ENCODE measurements at regions not wholly inside any gene's neighbourhood (a gene's known extent, or its start where the extent isn't known, plus 50 kb on each side); places are given as distances from the start of the nearest gene placed in this dataset.

DNA sequence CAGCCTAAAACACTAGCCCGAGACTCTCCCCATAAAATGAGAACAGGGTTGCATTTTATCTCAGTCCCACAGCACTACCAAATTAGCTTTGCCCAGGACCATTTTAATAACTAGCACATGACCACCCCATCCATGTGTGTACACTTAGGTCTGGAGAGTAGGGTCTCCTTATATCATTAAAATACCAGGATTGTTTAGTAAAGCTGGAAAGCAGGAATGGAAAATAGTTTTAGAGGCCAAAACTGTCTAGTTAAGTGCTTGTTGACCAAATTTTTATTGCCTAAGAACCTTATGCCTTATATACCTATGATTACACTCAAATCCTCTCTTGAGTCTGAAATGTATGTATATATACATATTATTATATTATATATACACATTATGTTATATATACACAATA lies 608.4 kb downstream of the HDGFL1 start:
- DNase-seq = no peak

- peak in 1 of 2 experiments; percentile 34 for DNase-seq
Observed at GRCh38 chr6:23179994-23180393, 610.6 kb downstream of the HDGFL1 start.

DNA sequence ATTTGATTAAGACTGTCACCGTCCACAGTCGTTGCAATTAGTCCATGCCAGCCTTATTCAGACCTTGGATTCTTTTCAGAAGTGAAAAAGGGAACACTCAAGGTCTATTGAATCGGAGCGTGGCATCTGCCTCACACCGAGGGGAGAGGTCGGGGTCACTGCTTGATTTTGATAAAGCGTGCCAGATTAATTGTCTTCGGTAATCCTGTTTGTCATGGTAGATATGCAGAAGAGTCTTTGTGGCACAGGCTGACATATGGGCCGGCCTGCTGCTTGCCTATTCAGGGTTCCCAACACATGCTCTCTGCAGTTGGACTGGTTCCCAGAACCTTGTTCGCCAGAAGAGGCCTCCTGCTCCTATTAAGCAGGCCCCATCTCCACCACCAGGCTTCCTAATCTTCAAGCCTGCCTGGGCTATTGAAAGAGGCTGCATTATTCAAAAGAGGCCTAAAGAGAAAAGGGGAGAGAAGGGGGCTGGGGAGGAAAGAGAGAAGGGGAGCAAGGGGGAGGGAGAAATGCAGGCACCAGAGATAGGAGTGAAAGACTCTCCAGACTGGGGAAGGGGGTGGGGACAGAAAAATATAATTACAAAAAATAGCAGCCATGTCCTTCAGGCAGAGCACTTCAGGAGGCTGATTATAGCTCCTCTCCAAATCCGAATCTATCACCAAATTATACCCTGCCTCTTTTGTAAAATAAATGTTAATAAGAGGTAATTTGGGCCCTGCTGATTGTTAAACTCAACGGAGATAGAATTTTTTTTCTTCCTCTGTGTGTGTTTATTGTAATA lies 611.3 kb downstream of the HDGFL1 start:
- peak; percentile 99 for DNase-seq

- DNase-seq = peak in 1 of 2 experiments; percentile 39
Observed at GRCh38 chr6:23181356-23182110, 612.2 kb downstream of the HDGFL1 start.

- DNase-seq = no peak
Observed at GRCh38 chr6:23183846-23184245, 614.5 kb downstream of the HDGFL1 start.

- DNase-seq = no peak
Observed at GRCh38 chr6:23184351-23184750, 615.0 kb downstream of the HDGFL1 start.

GRCh38 chr6:23195487-23195886 lies 626.1 kb downstream of the HDGFL1 start:
- DNase-seq = no peak

- no peak for DNase-seq
Observed at GRCh38 chr6:23199541-23199940, 630.2 kb downstream of the HDGFL1 start.

- no peak for DNase-seq
Observed at GRCh38 chr6:23200946-23201345, 631.6 kb downstream of the HDGFL1 start.

- DNase-seq = no peak
Observed at GRCh38 chr6:23202207-23202606, 632.8 kb downstream of the HDGFL1 start.

GRCh38 chr6:23212398-23212797 lies 643.0 kb downstream of the HDGFL1 start:
- no peak for DNase-seq

- no peak for DNase-seq
Observed at GRCh38 chr6:23213193-23213592, 643.8 kb downstream of the HDGFL1 start.

DNA sequence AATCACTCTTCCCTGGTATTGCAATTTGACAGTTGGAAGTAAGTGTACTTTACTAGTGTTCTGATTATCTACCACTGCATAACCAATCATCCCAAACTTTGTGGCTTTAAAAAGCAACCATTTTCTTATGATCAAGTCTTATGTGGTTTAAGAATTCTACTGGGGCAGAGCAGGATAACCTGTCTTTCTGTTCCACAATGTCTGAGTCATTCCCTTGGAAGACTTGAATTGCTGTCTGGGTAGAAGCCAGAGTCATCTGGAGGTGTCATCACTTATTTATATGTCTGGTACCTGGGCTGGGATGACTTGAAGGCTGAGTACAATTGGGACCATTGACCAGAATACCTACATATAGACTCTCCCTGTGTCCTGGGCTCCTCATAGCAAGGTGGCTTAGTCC lies 644.3 kb downstream of the HDGFL1 start:
- DNase-seq = no peak

- DNase-seq = peak in 1 of 2 experiments; percentile 48
Observed at GRCh38 chr6:23218751-23219150, 649.4 kb downstream of the HDGFL1 start.

GRCh38 chr6:23222724-23223123 lies 653.4 kb downstream of the HDGFL1 start:
- no peak for DNase-seq

- no peak for DNase-seq
Observed at GRCh38 chr6:23224540-23224939, 655.2 kb downstream of the HDGFL1 start.

GRCh38 chr6:23228439-23229024 lies 659.2 kb downstream of the HDGFL1 start:
- DNase-seq = no peak

DNA sequence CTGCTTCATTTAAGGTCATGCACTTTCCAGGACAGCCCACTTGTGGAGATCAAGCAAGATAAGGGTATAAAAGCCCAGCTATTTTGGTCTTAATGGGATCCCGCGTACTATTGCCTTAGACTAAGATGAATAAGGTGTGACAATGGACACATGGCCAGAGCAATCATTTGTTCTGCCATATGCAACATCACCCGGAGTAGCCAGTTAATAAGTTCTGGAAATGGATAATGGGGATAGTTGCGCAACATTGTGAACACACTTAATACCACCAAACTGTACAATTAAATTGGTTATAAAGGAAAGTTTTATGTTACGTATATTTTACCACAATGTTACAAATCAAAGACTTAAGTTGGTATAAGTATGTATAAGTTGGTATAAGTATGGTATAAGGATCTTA lies 674.5 kb downstream of the HDGFL1 start:
- DNase-seq = no peak

DNA sequence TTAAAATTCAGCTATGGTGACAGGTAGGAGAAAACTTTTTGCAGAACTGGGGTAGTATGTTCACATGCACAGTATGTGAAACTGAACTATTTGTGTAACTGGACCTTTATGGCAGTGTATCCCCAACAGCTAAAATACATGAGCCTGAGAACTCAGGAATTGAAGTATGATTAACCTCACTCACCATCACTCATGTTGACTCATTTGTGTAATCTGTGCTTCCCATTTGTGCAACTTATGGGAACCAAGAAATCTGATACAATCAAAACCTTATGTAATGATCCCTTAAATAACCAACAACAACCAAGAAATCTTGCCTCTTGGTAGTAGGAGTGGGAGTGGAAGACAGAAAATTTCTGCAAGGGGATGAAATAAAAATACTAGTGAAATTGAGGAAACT lies 674.9 kb downstream of the HDGFL1 start:
- DNase-seq = no peak

GRCh38 chr6:23245572-23245971 lies 676.2 kb downstream of the HDGFL1 start:
- no peak for DNase-seq

DNA sequence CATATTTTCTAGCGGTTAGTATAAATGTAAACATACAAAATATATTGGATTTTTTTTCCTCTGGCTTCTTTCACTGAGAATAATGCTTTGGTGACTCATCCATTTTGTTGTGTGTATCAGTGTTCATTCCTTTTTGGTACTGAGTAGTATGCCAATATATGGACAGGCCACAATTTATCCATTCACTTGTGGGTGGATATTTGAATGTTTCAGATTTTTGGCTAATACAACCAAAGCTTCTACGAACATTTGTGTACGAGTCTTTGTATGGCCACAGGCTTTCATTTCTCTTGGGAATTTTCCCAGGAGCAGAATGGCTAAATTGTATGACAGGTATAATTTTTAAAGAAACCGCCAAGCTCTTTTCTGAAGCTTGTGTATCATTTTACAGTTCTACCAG lies 677.5 kb downstream of the HDGFL1 start:
- no peak for DNase-seq

- DNase-seq = no peak
Observed at GRCh38 chr6:23250556-23250955, 681.2 kb downstream of the HDGFL1 start.

- no peak for DNase-seq
Observed at GRCh38 chr6:23262864-23263263, 693.5 kb downstream of the HDGFL1 start.

DNA sequence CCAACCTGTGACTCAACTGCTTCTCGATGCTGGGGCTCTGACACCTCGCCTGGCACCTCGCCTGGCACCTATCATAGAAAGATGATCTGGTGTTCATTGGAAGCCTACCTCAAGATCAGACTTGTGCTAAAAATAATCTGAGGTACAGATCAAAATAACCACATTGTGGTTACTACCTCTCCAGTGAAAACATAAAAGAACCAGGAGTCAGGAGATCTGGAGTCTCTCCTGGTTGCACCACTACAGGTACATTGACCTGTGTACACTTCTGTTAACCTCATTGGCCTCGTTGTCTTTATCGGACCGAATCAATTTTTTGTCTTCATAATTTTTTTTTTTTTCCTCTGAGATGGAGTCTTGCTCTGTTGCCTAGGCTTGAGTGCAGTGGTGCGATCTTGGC lies 695.9 kb downstream of the HDGFL1 start:
- DNase-seq = no peak
